ENCODE measurements at regions not wholly inside any gene's neighbourhood (a gene's known extent, or its start where the extent isn't known, plus 50 kb on each side); places are given as distances from the start of the nearest gene placed in this dataset.

DNA sequence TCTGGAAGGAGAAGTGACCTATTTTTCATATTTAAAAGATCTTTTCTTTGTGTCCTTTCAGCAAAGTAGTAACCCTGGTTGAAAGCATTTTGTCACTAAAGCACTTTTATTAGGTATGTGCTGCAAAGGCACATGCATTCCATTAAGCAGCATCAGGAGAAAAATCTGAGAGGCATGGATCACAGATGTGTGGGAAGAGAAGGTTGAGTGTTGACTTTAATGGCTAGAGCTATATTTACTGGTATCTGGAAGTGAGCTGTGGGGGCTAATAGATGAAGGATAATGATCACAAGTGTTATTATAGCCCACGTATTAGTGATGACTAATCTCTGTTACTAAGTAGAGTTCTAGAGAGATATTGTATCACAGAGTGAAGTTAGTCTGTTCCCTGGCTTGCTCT is 1520.7 kb downstream of the ARAP2 start:
- H3K36me3 ChIP-seq: no peaks in the 10 kb centered on the region
- no peaks in the 10 kb centered on the region for H3K4me1 ChIP-seq
- no peak for DNase-seq
- H3K4me3 ChIP-seq (ENCODE audit: low read depth, low read length): no peak overlapping the region
- TF ChIP-seq CTCF (IDR thresholded peaks at IDR 0.05; ENCODE audit: low read depth, low read length): no peak
- no peaks in the 10 kb centered on the region for H3K27me3 ChIP-seq
- H3K9me3 ChIP-seq: no peaks in the 10 kb centered on the region

GRCh38 chr4:34724491-34724890 is 1519.8 kb downstream of the ARAP2 start:
- no peak for DNase-seq
- H3K4me1 ChIP-seq: no peaks in the 10 kb centered on the region
- no peaks in the 10 kb centered on the region for H3K27me3 ChIP-seq
- no peak for TF ChIP-seq CTCF (IDR thresholded peaks at IDR 0.05; ENCODE audit: low read depth, low read length)
- H3K4me3 ChIP-seq (ENCODE audit: low read depth, low read length): no peak overlapping the region
- H3K36me3 ChIP-seq: no peaks in the 10 kb centered on the region
- H3K9me3 ChIP-seq: no peaks in the 10 kb centered on the region

DNA sequence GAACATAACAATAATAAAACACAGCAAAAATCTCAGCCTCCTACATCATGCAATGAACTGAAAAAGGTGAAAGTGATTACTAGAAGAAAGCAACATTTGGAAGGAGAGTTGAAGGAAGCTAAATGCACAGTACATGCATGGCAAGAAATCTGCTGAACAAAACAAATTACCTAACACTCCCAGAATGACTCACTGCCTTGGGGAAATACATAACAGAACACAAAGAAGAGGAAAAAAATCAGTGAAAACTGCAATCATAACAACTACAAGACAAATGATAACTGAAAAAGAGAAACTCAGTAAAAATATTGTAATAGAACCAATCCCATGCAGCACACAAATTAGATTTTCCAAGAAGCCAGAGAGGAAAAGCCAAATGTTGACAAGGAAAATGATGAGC is 1513.2 kb downstream of the ARAP2 start:
- DNase-seq: no peak
- Histone ChIP-seq H3K27me3 (no peaks in the 10 kb centered on the region), H3K9me3 (no peaks in the 10 kb centered on the region), H3K4me3 (ENCODE audit: low read depth, low read length) (no peak overlapping the region), H3K4me1 (no peaks in the 10 kb centered on the region), H3K36me3 (no peaks in the 10 kb centered on the region)
- no peak for TF ChIP-seq CTCF (IDR thresholded peaks at IDR 0.05; ENCODE audit: low read depth, low read length)

DNA sequence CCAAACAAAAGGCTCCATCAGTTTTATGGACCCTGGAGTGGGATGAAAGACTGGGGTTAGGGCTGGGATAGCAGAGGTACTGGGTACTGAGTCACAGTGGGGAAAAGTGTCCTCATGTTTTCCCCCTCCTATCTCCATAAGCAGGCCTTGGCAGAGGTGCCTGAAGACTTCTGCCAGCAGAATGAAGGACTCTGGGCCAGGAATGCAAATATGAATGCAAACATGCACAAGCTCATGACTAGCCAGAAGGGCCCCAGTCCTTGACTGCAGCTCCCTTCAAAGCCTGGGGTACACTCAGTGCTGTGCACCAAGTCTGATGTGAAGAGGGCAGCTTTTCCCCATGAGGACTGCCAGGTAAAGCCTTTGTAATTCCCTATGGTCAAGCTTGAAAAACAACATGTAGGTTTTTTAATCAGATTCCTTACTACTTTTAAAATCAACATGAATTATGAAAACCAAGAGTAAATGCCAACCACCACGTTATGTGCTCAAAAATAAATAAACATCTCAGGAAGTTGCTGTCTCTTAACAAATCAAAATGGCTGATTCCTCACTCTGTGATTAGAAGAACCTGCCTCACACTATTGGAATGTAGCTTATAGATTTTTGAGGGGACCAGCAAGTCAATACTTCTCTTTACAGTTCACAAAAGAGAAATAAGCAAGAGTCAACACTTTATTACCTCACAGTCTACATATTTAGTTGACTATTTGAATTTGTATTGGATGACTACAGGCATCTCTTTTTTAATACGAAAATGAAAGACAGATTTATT is 1512.0 kb downstream of the ARAP2 start:
- no peaks in the 10 kb centered on the region for H3K4me1 ChIP-seq
- no peaks in the 10 kb centered on the region for H3K27me3 ChIP-seq
- TF ChIP-seq CTCF (IDR thresholded peaks at IDR 0.05; ENCODE audit: low read depth, low read length): no peak
- no peaks in the 10 kb centered on the region for H3K9me3 ChIP-seq
- no peak for DNase-seq
- no peak overlapping the region for H3K4me3 ChIP-seq (ENCODE audit: low read depth, low read length)
- no peaks in the 10 kb centered on the region for H3K36me3 ChIP-seq

DNA sequence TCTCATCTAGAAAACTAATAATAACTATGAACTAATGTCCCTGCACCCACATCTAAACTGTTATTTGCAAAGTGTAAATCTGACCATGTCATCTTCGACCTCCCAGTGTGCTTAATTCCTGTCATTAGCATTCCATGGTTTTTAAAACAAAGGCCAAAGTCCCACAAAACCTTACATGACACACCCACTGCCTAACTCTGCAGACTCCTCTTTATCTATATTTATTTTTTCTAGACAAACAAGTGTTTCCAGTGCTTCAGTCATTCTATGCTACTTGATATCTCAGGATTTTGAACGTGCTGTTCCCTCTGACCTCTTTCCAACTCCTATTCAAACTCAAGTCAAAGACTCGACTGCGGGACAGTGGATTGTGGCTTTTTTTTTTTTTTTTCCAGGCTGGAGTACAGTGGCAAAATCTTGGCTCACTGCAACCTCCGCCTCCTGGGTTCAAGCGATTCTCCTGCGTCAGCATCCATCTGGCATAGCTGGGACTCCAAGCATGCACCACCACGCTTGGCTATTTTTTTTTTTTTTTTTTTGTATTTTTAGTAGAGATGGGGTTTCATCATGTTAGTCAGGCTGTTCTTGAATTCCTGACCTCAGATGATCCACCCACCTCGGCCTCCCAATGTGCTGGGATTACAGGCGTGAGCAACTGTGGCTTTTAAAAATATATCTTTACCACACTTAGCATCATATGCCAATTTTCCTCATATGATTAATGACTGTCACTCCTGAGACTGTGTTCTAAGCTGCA is 1511.0 kb downstream of the ARAP2 start:
- no peaks in the 10 kb centered on the region for H3K4me1 ChIP-seq
- H3K36me3 ChIP-seq: no peaks in the 10 kb centered on the region
- no peaks in the 10 kb centered on the region for H3K27me3 ChIP-seq
- H3K4me3 ChIP-seq (ENCODE audit: low read depth, low read length): no peak overlapping the region
- no peak for TF ChIP-seq CTCF (IDR thresholded peaks at IDR 0.05; ENCODE audit: low read depth, low read length)
- no peaks in the 10 kb centered on the region for H3K9me3 ChIP-seq
- DNase-seq: no peak

GRCh38 chr4:34766935-34767334 is 1477.4 kb downstream of the ARAP2 start:
- DNase-seq: no peak
- TF ChIP-seq CTCF (IDR thresholded peaks at IDR 0.05; ENCODE audit: low read depth, low read length): no peak

More at GRCh38 chr4:34766935-34767334, 1477.4 kb downstream of the ARAP2 start:
- Histone ChIP-seq H3K27me3 (no peaks in the 10 kb centered on the region), H3K4me3 (ENCODE audit: low read depth, low read length) (peak overlapping the region; percentile 48), H3K4me1 (no peaks in the 10 kb centered on the region), H3K36me3 (no peaks in the 10 kb centered on the region), H3K9me3 (no peaks in the 10 kb centered on the region)

Data from BE2C (cell line).